GM12875 (cell line): ENCODE measurements at regions not wholly inside any gene's neighbourhood (a gene's known extent, or its start where the extent isn't known, plus 50 kb on each side); places are given as distances from the start of the nearest gene placed in this dataset.

Source experiments
- H3K4me3 ChIP-seq: one replicate; pipeline ENCODE4 v1.5.1; 2011; ENCODE audit warnings: low read depth, low read length, control low read depth
- TF ChIP-seq, protein P1 (sequence below): IDR thresholded peaks from 2 replicates; pipeline ENCODE4 v1.5.1; 2011; ENCODE audit warnings: low read depth, mild to moderate bottlenecking, control low read depth, inconsistent platforms, low read length, moderate library complexity, borderline replicate concordance; ENCODE audit not compliant: insufficient read depth

DNA sequence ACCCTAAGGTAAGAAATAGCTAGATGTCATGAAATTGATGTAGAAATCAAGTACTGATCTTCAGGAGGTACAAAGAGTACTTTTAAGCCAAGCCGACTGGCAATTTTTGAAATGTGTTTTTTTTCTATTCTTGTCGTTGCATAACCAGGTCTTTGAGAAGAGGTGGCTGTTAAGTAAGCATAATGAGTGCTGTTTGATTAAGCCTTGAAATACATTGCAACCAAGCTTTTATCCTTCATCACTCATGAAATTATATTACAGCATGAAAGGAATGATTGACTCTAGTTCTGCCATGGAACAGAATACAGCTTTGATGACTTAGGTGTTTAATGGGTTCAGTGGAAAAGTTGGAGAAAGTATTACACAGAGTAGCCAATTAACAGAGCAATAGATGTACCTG lies 1720.2 kb upstream of the SEL1L start:
- H3K4me3 ChIP-seq = no peak overlapping the region
- TF ChIP-seq, protein P1, sequence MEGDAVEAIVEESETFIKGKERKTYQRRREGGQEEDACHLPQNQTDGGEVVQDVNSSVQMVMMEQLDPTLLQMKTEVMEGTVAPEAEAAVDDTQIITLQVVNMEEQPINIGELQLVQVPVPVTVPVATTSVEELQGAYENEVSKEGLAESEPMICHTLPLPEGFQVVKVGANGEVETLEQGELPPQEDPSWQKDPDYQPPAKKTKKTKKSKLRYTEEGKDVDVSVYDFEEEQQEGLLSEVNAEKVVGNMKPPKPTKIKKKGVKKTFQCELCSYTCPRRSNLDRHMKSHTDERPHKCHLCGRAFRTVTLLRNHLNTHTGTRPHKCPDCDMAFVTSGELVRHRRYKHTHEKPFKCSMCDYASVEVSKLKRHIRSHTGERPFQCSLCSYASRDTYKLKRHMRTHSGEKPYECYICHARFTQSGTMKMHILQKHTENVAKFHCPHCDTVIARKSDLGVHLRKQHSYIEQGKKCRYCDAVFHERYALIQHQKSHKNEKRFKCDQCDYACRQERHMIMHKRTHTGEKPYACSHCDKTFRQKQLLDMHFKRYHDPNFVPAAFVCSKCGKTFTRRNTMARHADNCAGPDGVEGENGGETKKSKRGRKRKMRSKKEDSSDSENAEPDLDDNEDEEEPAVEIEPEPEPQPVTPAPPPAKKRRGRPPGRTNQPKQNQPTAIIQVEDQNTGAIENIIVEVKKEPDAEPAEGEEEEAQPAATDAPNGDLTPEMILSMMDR = no peak

DNA sequence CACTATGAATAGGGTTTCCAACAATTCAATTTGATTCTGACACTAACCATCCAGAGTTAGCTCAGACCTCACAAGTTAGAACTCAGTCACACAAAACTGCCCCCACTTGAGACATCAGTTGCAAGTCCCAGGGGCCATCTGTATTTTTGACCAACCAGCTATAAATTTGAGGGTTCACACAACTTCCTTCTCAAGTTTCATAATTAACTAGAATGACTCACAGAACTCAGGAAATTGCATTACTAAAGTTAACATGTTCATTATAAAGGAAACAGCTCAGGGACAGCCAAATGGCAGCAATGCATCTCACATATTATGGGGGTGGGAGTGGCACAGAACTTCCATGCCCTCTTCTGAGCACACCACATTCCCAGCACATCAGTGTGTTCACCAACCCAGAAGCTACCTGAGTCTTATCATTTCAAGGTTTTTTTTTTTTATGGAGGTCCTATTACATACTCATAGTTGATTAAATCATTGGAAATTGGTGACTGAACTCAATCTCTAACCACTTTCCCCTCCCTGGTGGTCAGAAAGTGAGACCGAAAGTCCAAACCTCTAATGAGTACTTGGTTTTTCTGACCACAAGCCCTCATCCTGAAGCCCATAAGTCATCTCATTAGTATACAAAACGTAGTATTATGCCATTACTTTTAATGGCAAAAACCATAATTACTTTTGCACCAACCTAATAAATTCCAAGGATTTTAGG lies 1721.5 kb upstream of the SEL1L start:
- TF ChIP-seq, protein P1 = no peak

DNA sequence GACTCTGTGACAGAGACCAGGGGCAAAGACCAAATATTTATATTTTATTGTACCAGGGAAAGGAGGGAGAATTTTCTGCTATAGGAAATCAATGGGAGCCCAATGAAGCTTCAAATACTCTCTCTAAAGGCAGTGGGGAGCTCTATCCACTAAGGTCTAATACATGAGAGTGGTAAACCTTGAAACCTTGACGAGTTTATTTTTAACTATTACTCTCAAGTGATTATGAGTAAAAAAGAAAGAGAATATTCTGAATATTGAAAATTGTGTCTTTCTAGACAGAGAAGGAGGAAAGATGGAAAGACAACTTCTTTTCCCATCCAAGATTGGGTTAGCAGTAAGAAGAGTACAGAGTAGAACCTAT lies 1722.1 kb upstream of the SEL1L start:
- TF ChIP-seq, protein P1 = no peak
- no peak overlapping the region for H3K4me3 ChIP-seq

More for the DNA sequence above, 1721.5 kb upstream of the SEL1L start:
- no peak overlapping the region for H3K4me3 ChIP-seq

- TF ChIP-seq, protein P1 = no peak
These were observed 1724.1 kb upstream of the SEL1L start for GRCh38 chr14:83257466-83258439.

GRCh38 chr14:83260751-83261150 lies 1727.1 kb upstream of the SEL1L start:
- no peak overlapping the region for H3K4me3 ChIP-seq
- TF ChIP-seq, protein P1 = no peak

More at GRCh38 chr14:83257466-83258439, 1724.1 kb upstream of the SEL1L start:
- H3K4me3 ChIP-seq = no peak overlapping the region

GRCh38 chr14:83269583-83269982 lies 1735.9 kb upstream of the SEL1L start:
- TF ChIP-seq, protein P1 = no peak

More at GRCh38 chr14:83269583-83269982, 1735.9 kb upstream of the SEL1L start:
- H3K4me3 ChIP-seq = no peak overlapping the region
